ENCODE measurements at regions not wholly inside any gene's neighbourhood (a gene's known extent, or its start where the extent isn't known, plus 50 kb on each side); places are given as distances from the start of the nearest gene placed in this dataset.

- DNase-seq (ENCODE audit: low read depth): no peak
Observed at GRCh38 chr22:46055181-46055875, 78.4 kb upstream of the WNT7B start.

GRCh38 chr22:46055911-46056545 is 79.1 kb upstream of the WNT7B start:
- DNase-seq (ENCODE audit: low read depth): peak; percentile 42
- peak overlapping the region; percentile 68 for H3K4me3 ChIP-seq (ENCODE audit: low read length)
- TF ChIP-seq, protein P1, sequence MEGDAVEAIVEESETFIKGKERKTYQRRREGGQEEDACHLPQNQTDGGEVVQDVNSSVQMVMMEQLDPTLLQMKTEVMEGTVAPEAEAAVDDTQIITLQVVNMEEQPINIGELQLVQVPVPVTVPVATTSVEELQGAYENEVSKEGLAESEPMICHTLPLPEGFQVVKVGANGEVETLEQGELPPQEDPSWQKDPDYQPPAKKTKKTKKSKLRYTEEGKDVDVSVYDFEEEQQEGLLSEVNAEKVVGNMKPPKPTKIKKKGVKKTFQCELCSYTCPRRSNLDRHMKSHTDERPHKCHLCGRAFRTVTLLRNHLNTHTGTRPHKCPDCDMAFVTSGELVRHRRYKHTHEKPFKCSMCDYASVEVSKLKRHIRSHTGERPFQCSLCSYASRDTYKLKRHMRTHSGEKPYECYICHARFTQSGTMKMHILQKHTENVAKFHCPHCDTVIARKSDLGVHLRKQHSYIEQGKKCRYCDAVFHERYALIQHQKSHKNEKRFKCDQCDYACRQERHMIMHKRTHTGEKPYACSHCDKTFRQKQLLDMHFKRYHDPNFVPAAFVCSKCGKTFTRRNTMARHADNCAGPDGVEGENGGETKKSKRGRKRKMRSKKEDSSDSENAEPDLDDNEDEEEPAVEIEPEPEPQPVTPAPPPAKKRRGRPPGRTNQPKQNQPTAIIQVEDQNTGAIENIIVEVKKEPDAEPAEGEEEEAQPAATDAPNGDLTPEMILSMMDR (IDR thresholded peaks at IDR 0.05; ENCODE audit: insufficient read depth, low read depth, low read length, missing control alignments): no peak

More at GRCh38 chr22:46055181-46055875, 78.4 kb upstream of the WNT7B start:
- H3K4me3 ChIP-seq (ENCODE audit: low read length): peak overlapping the region; percentile 68
- TF ChIP-seq, protein P1 (IDR thresholded peaks at IDR 0.05; ENCODE audit: insufficient read depth, low read depth, low read length, missing control alignments): no peak

DNA sequence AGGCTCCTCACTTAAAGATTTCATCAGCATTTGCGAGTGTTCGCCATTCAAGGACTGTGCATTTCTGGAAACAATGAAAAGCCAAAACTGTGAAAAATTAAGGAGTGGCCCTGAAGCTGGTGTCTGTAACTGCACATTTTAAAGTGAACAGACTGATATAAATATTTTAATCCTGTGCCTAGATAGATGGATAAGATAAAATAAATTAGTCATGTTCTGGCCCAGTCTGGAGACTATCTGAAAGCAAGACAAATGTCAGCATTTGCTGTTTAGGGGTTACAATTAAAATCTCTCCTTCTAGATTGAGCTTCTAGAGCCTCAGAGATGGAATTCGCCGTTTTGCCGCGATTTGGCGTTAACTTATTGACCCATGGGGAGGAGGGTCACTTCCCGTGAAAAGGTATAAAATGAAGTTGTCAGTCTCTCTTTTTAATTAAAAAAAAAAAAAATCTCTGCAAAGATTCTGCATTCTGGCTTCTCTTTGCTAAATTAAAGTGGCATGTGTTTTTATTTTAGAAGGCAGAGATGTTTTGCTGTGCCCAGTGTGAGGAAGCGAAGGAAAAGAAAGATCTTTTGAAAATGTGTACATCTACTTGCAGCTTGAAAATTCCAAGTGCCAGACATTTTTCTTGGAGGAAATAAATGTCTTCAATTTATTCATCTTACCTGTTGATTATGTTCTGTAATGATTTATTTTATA is 79.7 kb upstream of the WNT7B start:
- DNase-seq (ENCODE audit: low read depth): no peak
- TF ChIP-seq, protein P1 (IDR thresholded peaks at IDR 0.05; ENCODE audit: insufficient read depth, low read depth, low read length, missing control alignments): no peak
- peak overlapping the region; percentile 68 for H3K4me3 ChIP-seq (ENCODE audit: low read length)

- TF ChIP-seq, protein P1 (IDR thresholded peaks at IDR 0.05; ENCODE audit: insufficient read depth, low read depth, low read length, missing control alignments): no peak
- DNase-seq (ENCODE audit: low read depth): no peak
- H3K4me3 ChIP-seq (ENCODE audit: low read length): no peak overlapping the region
Observed at GRCh38 chr22:46057246-46058090, 80.5 kb upstream of the WNT7B start.

DNA sequence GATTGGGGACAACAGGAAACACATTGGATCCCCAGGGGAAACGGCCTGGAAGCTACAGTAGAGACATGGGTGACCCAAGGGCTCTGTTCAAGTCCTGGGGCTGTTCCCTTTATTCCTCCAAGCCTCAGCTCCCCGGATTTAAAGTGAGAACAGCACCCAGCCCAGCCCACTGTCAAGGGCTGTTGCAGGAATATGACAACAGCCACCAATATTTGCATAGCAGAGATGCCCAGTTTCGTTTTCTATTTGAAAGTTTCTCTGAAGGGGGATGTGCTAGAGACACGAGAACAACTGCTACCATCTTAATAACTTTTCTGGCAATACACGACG is 81.1 kb upstream of the WNT7B start:
- DNase-seq (ENCODE audit: low read depth): no peak
- no peak overlapping the region for H3K4me3 ChIP-seq (ENCODE audit: low read length)
- TF ChIP-seq, protein P1 (IDR thresholded peaks at IDR 0.05; ENCODE audit: insufficient read depth, low read depth, low read length, missing control alignments): no peak

GRCh38 chr22:46058591-46059519 is 81.9 kb upstream of the WNT7B start:
- H3K4me3 ChIP-seq (ENCODE audit: low read length): no peak overlapping the region
- TF ChIP-seq, protein P1 (IDR thresholded peaks at IDR 0.05; ENCODE audit: insufficient read depth, low read depth, low read length, missing control alignments): no peak
- DNase-seq (ENCODE audit: low read depth): no peak
